ENCODE measurements at regions not wholly inside any gene's neighbourhood (a gene's known extent, or its start where the extent isn't known, plus 50 kb on each side); places are given as distances from the start of the nearest gene placed in this dataset.

DNA sequence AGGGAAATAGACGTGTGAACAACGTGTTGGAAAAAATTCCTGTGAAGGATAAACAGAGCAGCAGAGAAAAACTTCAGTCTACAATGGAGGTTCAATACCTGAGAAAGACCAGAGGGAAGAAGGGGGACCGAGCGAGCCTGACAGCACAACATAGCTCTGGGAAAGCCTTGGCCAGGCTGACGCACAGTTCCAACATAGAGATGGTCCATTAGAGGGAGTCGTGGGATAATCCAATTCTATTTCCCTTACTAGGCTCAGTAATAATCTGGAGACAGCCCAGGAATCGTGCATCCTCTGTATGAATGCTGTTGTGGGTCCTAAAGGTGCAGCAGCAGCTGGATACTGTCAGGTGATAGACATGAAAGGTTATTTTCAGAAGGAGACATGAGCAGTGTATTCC lies 370.8 kb upstream of the BTBD3 start:
- no peak for DNase-seq (ENCODE audit: low read depth in 1 of 2, low spot score in 1 of 2)
- Histone ChIP-seq H3K4me1 (ENCODE audit: low read depth) (peaks cover 8% of the 10 kb centered on the region), H3K4me3 (no peak overlapping the region), H3K36me3 (no peaks in the 10 kb centered on the region), H3K27ac (no peak overlapping the region), H3K9me3 (ENCODE audit: low read depth) (no peaks in the 10 kb centered on the region), H3K27me3 (no peaks in the 10 kb centered on the region)
- TF ChIP-seq, protein P1, sequence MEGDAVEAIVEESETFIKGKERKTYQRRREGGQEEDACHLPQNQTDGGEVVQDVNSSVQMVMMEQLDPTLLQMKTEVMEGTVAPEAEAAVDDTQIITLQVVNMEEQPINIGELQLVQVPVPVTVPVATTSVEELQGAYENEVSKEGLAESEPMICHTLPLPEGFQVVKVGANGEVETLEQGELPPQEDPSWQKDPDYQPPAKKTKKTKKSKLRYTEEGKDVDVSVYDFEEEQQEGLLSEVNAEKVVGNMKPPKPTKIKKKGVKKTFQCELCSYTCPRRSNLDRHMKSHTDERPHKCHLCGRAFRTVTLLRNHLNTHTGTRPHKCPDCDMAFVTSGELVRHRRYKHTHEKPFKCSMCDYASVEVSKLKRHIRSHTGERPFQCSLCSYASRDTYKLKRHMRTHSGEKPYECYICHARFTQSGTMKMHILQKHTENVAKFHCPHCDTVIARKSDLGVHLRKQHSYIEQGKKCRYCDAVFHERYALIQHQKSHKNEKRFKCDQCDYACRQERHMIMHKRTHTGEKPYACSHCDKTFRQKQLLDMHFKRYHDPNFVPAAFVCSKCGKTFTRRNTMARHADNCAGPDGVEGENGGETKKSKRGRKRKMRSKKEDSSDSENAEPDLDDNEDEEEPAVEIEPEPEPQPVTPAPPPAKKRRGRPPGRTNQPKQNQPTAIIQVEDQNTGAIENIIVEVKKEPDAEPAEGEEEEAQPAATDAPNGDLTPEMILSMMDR (IDR thresholded peaks at IDR 0.05; ENCODE audit: low read depth, low read length) = no peak

DNA sequence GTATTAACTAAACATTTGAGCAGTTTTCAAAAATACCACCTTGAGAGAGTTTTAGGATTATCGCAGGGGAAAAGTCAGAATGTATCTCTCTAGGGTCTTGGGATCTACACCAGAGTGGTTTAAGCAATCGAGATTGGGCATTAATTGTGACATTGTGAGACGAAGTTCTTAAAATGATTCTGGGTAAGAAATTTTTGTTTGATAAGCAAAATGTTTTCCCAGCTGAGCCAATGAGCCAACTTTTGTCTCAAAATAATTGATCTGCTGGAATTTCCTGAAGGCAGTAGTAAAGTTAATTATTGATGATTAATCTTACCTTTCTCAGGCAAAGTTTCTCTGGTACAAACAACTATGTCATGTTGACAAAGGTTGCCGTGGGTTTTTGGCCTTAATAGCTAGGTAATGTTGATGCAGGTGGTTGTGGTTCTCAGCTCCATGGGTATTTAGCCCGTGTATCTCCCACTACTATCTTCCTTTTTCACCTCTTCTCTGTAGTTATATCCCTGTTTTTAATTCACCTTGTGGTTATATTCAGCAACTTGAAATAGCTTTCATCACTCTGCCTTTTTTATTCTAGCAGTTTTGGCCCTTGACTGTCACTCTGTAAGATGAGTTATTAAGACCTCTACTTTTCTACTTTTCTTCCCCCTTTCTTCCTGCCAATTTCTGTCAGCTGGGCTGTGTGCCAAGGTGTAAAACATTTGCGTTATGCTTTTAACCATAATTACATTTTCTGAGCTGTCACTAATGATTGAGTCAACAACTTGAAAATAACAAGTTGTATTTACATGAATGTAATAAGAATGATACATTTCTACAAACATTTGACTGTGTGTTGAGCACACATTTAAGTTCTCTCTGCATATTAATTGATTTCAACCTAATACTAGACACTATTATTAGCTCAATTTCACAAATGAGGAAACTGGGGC lies 368.3 kb upstream of the BTBD3 start:
- Histone ChIP-seq H3K27me3 (no peaks in the 10 kb centered on the region), H3K36me3 (no peaks in the 10 kb centered on the region), H3K4me3 (no peak overlapping the region), H3K4me1 (ENCODE audit: low read depth) (no peaks in the 10 kb centered on the region), H3K9me3 (ENCODE audit: low read depth) (no peaks in the 10 kb centered on the region), H3K27ac (no peak overlapping the region)
- DNase-seq (ENCODE audit: low read depth in 1 of 2, low spot score in 1 of 2) = peak in 1 of 2 donors; percentile 3
- TF ChIP-seq, protein P1 (IDR thresholded peaks at IDR 0.05; ENCODE audit: low read depth, low read length) = no peak

DNA sequence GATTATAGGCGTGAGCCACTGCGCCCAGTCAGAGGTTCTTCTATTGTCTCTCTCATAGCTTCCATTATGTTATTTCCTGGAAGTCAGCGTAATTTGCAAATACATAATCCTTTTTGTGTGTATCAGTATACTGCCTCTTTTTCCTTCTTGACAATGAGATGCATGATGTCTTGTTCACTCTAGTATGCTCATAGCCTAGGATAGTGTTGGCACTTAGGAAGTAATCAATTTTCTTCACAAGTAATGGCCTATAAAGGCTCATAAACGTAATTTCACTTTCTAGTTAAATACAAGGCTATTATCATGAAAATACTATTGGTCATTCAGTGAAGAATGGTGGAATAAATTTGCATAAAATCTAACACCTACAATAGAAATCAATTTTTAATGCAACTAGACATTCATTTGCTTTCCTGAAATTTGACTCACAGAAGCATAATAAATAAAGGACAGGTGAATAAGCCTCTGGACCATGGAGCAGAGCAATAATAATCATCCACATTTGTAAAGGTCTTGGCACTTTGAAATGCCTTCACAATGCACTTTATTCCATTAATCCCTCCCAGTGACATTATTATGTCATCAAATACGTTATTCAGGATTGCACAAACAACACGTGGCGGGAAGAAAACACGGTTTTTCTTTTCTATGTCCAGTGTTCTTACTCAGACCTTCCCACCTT lies 366.9 kb upstream of the BTBD3 start:
- Histone ChIP-seq H3K4me3 (no peak overlapping the region), H3K36me3 (no peaks in the 10 kb centered on the region), H3K27me3 (no peaks in the 10 kb centered on the region), H3K4me1 (ENCODE audit: low read depth) (no peaks in the 10 kb centered on the region), H3K9me3 (ENCODE audit: low read depth) (no peaks in the 10 kb centered on the region), H3K27ac (no peak overlapping the region)
- DNase-seq (ENCODE audit: low read depth in 1 of 2, low spot score in 1 of 2) = no peak
- TF ChIP-seq, protein P1 (IDR thresholded peaks at IDR 0.05; ENCODE audit: low read depth, low read length) = no peak

DNA sequence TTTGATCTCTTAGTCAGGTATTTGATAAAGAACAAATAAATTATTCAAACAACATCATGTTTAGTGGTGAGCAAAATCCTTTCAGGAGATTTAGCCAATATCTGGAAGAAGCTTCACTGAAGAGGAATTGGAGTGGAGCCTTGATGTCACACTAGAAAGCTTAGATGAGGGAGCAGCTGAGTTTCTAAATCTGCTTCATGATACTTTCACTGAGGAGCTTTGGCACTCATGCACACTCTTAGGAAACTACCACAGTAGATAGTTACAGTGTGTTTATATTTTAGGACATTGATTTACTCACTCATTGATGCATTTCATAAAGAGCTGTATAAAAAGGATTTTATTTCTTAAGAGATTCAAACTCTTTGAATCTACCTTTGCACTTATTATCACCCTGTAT lies 366.2 kb upstream of the BTBD3 start:
- Histone ChIP-seq H3K36me3 (no peaks in the 10 kb centered on the region), H3K4me1 (ENCODE audit: low read depth) (no peaks in the 10 kb centered on the region), H3K4me3 (no peak overlapping the region), H3K9me3 (ENCODE audit: low read depth) (no peaks in the 10 kb centered on the region), H3K27me3 (no peaks in the 10 kb centered on the region), H3K27ac (no peak overlapping the region)
- no peak for DNase-seq (ENCODE audit: low read depth in 1 of 2, low spot score in 1 of 2)
- TF ChIP-seq, protein P1 (IDR thresholded peaks at IDR 0.05; ENCODE audit: low read depth, low read length) = no peak

DNA sequence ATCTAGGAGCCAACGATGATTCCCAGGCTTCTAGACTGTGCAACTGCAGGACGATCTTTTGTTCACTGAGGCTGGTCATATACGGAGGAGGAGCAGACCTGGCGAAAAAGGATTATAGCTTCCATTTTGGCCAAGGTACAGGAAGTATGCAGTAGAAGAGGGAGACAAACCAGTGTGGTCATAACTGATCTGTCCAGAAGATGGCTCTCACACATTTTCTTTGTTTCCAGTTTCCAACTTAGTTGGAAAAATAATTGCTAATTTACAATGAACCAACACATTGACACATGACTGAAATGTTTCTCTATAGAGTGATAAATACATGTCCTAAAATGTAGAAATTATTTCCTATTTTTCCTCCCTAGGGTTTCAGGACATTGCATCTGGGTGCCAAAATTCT lies 364.1 kb upstream of the BTBD3 start:
- peak in 1 of 2 donors; percentile 29 for DNase-seq (ENCODE audit: low read depth in 1 of 2, low spot score in 1 of 2)
- Histone ChIP-seq H3K27ac (no peak overlapping the region), H3K4me1 (ENCODE audit: low read depth) (no peaks in the 10 kb centered on the region), H3K27me3 (no peaks in the 10 kb centered on the region), H3K9me3 (ENCODE audit: low read depth) (no peaks in the 10 kb centered on the region), H3K4me3 (no peak overlapping the region), H3K36me3 (no peaks in the 10 kb centered on the region)
- TF ChIP-seq, protein P1 (IDR thresholded peaks at IDR 0.05; ENCODE audit: low read depth, low read length) = peak; percentile 44
